GM12865 (cell line): ENCODE measurements at regions not wholly inside any gene's neighbourhood (a gene's known extent, or its start where the extent isn't known, plus 50 kb on each side); places are given as distances from the start of the nearest gene placed in this dataset.

Experiments used
- DNase-seq: peaks from one replicate; pipeline ENCODE4 v3.0.0; 2010; ENCODE audit warnings: low read depth
- H3K4me3 ChIP-seq: 2 replicates; pipeline ENCODE4 v1.5.1; 2011; ENCODE audit warnings: mild to moderate bottlenecking, low read depth, low read length, control low read depth
- TF ChIP-seq, protein P1 (sequence below): IDR thresholded peaks from 2 replicates; pipeline ENCODE4 v1.5.1; 2011; ENCODE audit warnings: low read length, control low read depth, low read depth, inconsistent platforms; ENCODE audit not compliant: insufficient read depth; ENCODE audit errors: missing control alignments

- TF ChIP-seq, protein P1, sequence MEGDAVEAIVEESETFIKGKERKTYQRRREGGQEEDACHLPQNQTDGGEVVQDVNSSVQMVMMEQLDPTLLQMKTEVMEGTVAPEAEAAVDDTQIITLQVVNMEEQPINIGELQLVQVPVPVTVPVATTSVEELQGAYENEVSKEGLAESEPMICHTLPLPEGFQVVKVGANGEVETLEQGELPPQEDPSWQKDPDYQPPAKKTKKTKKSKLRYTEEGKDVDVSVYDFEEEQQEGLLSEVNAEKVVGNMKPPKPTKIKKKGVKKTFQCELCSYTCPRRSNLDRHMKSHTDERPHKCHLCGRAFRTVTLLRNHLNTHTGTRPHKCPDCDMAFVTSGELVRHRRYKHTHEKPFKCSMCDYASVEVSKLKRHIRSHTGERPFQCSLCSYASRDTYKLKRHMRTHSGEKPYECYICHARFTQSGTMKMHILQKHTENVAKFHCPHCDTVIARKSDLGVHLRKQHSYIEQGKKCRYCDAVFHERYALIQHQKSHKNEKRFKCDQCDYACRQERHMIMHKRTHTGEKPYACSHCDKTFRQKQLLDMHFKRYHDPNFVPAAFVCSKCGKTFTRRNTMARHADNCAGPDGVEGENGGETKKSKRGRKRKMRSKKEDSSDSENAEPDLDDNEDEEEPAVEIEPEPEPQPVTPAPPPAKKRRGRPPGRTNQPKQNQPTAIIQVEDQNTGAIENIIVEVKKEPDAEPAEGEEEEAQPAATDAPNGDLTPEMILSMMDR, result no peak
- no peak for DNase-seq
- no peak overlapping the region for H3K4me3 ChIP-seq
Observed at GRCh38 chr10:57815949-57816348, 451.7 kb downstream of the IPMK start.

- no peak overlapping the region for H3K4me3 ChIP-seq
- DNase-seq, result no peak
- TF ChIP-seq, protein P1, result no peak
Observed at GRCh38 chr10:57809961-57810360, 457.7 kb downstream of the IPMK start.

GRCh38 chr10:57807906-57808305, 459.8 kb downstream of the IPMK start:
- DNase-seq, result no peak
- TF ChIP-seq, protein P1, result no peak
- no peak overlapping the region for H3K4me3 ChIP-seq

- TF ChIP-seq, protein P1, result no peak
- no peak overlapping the region for H3K4me3 ChIP-seq
- DNase-seq, result no peak
Observed at GRCh38 chr10:57806675-57807074, 461.0 kb downstream of the IPMK start.

GRCh38 chr10:57799625-57800024, 468.1 kb downstream of the IPMK start:
- H3K4me3 ChIP-seq, result no peak overlapping the region
- TF ChIP-seq, protein P1, result no peak
- no peak for DNase-seq

GRCh38 chr10:57798830-57799229, 468.9 kb downstream of the IPMK start:
- no peak for DNase-seq
- TF ChIP-seq, protein P1, result no peak
- no peak overlapping the region for H3K4me3 ChIP-seq

DNA sequence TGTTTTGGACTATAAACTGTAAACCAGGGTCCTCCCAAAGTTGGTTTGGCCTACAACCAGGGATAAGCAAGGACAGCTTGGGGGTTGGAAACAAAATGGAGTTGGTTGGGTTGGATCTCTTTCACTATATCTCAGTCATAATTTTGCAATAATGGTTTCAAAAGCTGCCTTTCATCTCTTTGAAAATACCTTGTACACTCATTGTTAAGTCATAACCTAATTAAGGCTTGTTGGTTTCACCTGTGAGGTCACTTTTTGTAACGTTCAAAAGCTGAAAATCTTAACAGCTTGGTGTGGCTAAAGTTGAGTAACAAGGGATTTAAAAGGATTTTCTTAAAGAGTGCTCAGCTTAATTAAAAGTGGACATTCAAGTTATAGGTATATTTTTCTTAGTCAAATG, 476.1 kb downstream of the IPMK start:
- DNase-seq, result no peak
- H3K4me3 ChIP-seq, result no peak overlapping the region
- TF ChIP-seq, protein P1, result no peak
